Kidney tubule cell (primary cell): ENCODE measurements at regions not wholly inside any gene's neighbourhood (a gene's known extent, or its start where the extent isn't known, plus 50 kb on each side); places are given as distances from the start of the nearest gene placed in this dataset.
A peak's percentile ranks its signal among the peaks of the same experiment; 100 is the strongest.

Experiments
- DNase-seq: peaks from one replicate; pipeline ENCODE4 v3.0.0-alpha.2; 2018; ENCODE audit warnings: low spot score

GRCh38 chr2:118278046-118278445, 189.8 kb downstream of the INSIG2 start:
- no peak for DNase-seq

GRCh38 chr2:118274841-118275510, 186.7 kb downstream of the INSIG2 start:
- no peak for DNase-seq

- no peak for DNase-seq
Measured at GRCh38 chr2:118272391-118272790, 184.1 kb downstream of the INSIG2 start.

GRCh38 chr2:118269408-118270051, 181.3 kb downstream of the INSIG2 start:
- peak; percentile 9 for DNase-seq

- DNase-seq, result no peak
Measured at GRCh38 chr2:118268268-118268667, 180.0 kb downstream of the INSIG2 start.

GRCh38 chr2:118265873-118266455, 177.7 kb downstream of the INSIG2 start:
- DNase-seq, result no peak

GRCh38 chr2:118264232-118264990, 176.1 kb downstream of the INSIG2 start:
- DNase-seq, result no peak

- no peak for DNase-seq
Measured at GRCh38 chr2:118257696-118258095, 169.4 kb downstream of the INSIG2 start.

GRCh38 chr2:118255771-118256372, 167.6 kb downstream of the INSIG2 start:
- DNase-seq, result no peak

GRCh38 chr2:118255301-118255700, 167.0 kb downstream of the INSIG2 start:
- no peak for DNase-seq

GRCh38 chr2:118254116-118254515, 165.8 kb downstream of the INSIG2 start:
- no peak for DNase-seq

- peak; percentile 48 for DNase-seq
Measured at GRCh38 chr2:118251427-118251826, 163.2 kb downstream of the INSIG2 start.

GRCh38 chr2:118250463-118250862, 162.2 kb downstream of the INSIG2 start:
- peak; percentile 40 for DNase-seq

GRCh38 chr2:118250001-118250400, 161.7 kb downstream of the INSIG2 start:
- peak; percentile 4 for DNase-seq

- peak; percentile 48 for DNase-seq
Measured at GRCh38 chr2:118249531-118249930, 161.3 kb downstream of the INSIG2 start.

GRCh38 chr2:118246726-118247125, 158.5 kb downstream of the INSIG2 start:
- DNase-seq, result peak; percentile 80

GRCh38 chr2:118246079-118246478, 157.8 kb downstream of the INSIG2 start:
- DNase-seq, result no peak

GRCh38 chr2:118244686-118245085, 156.4 kb downstream of the INSIG2 start:
- DNase-seq, result no peak

- DNase-seq, result no peak
Measured at GRCh38 chr2:118243031-118243430, 154.8 kb downstream of the INSIG2 start.

GRCh38 chr2:118242216-118242615, 153.9 kb downstream of the INSIG2 start:
- DNase-seq, result peak; percentile 75

- no peak for DNase-seq
Measured at GRCh38 chr2:118241128-118241527, 152.9 kb downstream of the INSIG2 start.

- no peak for DNase-seq
Measured at GRCh38 chr2:118240276-118240675, 152.0 kb downstream of the INSIG2 start.
